NB4 (cell line): ENCODE measurements at regions not wholly inside any gene's neighbourhood (a gene's known extent, or its start where the extent isn't known, plus 50 kb on each side); places are given as distances from the start of the nearest gene placed in this dataset.

Experiments
- DNase-seq: peaks from one replicate; pipeline ENCODE4 v3.0.0; 2010; ENCODE audit warnings: low read depth
- H3K4me3 ChIP-seq: one replicate; pipeline ENCODE4 v1.5.1; 2011; ENCODE audit warnings: mild to moderate bottlenecking, low read depth, low read length, moderate library complexity
- MAX ChIP-seq: IDR thresholded peaks from 2 replicates; pipeline ENCODE4 v1.6.1; 2011; ENCODE audit warnings: low read depth, low read length
- MYC ChIP-seq: IDR thresholded peaks from 2 replicates; pipeline ENCODE4 v1.6.1; 2011; ENCODE audit warnings: low read depth, low read length
- POLR2A ChIP-seq: IDR thresholded peaks from 2 replicates; pipeline ENCODE4 v1.6.1; 2011; ENCODE audit warnings: mild to moderate bottlenecking; ENCODE audit not compliant: insufficient read length; ENCODE audit errors: extremely low read depth
- TF ChIP-seq, protein P1 (sequence below): IDR thresholded peaks from one replicate; pipeline ENCODE4 v1.5.1; 2012; ENCODE audit warnings: low read depth, low read length

DNA sequence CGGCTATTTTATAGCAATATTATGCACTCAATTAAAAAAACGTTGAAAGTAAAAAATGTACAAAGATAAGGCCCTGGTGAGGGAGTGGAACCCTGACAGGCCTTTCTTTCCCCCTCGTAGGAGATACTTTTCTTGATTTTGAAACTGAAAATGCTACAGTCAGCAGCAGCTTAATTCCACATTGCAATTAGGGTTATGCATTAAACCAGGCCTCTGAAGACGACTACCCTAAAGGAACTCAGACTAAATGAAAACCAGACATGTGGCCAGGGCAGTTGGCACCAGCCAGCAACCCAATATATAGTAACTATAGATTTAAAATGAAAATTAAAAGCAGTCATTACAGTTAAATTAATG lies 463.2 kb upstream of the MAF start:
- no peak overlapping the region for H3K4me3 ChIP-seq
- TF ChIP-seq MAX (no peak), POLR2A (no peak), MYC (no peak)
- TF ChIP-seq, protein P1, sequence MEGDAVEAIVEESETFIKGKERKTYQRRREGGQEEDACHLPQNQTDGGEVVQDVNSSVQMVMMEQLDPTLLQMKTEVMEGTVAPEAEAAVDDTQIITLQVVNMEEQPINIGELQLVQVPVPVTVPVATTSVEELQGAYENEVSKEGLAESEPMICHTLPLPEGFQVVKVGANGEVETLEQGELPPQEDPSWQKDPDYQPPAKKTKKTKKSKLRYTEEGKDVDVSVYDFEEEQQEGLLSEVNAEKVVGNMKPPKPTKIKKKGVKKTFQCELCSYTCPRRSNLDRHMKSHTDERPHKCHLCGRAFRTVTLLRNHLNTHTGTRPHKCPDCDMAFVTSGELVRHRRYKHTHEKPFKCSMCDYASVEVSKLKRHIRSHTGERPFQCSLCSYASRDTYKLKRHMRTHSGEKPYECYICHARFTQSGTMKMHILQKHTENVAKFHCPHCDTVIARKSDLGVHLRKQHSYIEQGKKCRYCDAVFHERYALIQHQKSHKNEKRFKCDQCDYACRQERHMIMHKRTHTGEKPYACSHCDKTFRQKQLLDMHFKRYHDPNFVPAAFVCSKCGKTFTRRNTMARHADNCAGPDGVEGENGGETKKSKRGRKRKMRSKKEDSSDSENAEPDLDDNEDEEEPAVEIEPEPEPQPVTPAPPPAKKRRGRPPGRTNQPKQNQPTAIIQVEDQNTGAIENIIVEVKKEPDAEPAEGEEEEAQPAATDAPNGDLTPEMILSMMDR = no peak

DNA sequence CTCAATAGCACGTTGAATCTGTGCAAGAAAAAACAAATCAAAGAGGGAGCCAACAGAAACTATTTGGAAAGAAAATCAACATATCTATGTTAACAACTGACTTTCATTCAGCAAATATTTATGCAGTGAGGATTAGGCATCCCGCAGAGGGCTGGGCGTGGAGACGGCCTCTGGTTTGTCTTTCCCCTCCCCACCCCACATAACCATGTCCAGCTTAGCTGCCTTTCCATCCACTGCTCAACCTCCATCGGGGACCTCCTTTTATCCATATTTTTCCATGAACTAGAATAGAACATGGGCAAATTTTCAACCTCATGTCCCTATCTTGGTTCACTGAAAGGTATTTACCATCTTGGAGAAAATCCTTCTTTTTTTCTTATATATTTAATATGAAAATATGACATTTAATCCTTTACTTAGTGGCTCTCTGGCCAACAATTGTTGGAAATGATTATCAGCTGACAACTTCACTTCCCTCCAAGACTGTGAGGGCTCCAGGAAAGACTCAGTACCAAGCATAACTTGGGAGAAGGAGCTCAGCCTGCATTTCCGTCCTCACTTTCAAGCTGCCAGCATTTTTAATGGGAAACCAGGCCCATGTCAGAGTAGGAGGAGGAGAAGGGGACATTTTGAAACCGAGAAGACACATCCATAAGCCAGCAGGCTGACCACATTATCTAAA lies 462.6 kb upstream of the MAF start:
- no peak for DNase-seq
- TF ChIP-seq MAX = no peak
- TF ChIP-seq, protein P1 = no peak
- TF ChIP-seq MYC = no peak
- no peak for TF ChIP-seq POLR2A

More for the DNA sequence above, 463.2 kb upstream of the MAF start:
- no peak for DNase-seq

GRCh38 chr16:80062361-80063030 lies 462.0 kb upstream of the MAF start:
- H3K4me3 ChIP-seq = no peak overlapping the region
- DNase-seq = no peak
- TF ChIP-seq POLR2A (no peak), MYC (no peak), MAX (no peak)
- TF ChIP-seq, protein P1 = no peak

More for the DNA sequence above, 462.6 kb upstream of the MAF start:
- no peak overlapping the region for H3K4me3 ChIP-seq

GRCh38 chr16:80060470-80060869 lies 459.9 kb upstream of the MAF start:
- no peak for TF ChIP-seq MYC
- TF ChIP-seq, protein P1 = no peak
- TF ChIP-seq MAX = no peak
- no peak for TF ChIP-seq POLR2A
- DNase-seq = no peak
- H3K4me3 ChIP-seq = no peak overlapping the region

- H3K4me3 ChIP-seq = no peak overlapping the region
- TF ChIP-seq, protein P1 = no peak
- no peak for TF ChIP-seq POLR2A
- TF ChIP-seq MAX = no peak
- TF ChIP-seq MYC = no peak
- no peak for DNase-seq
These were observed 459.3 kb upstream of the MAF start for GRCh38 chr16:80059836-80060235.
